K562 (cell line): ENCODE measurements at regions not wholly inside any gene's neighbourhood (a gene's known extent, or its start where the extent isn't known, plus 50 kb on each side); places are given as distances from the start of the nearest gene placed in this dataset.

Experiments
- ATAC-seq: fragments of 200-7000 bp; cut with Tn5 transposase; 3 replicates; pipeline ENCODE4 v1.9.1; 2020; ENCODE audit warnings: moderate library complexity
- BruUV-seq: library from RNA; stranded (reverse); fragments of 400-500 nt; replicated peaks from 2 replicates; lab custom pipeline; 2021; lab: Mats Ljungman, UMichigan
- CTCF ChIA-PET: fragments of 300-600 bp; formaldehyde crosslinking; extraction: SDS; loops from one replicate; lab custom pipeline; 2021; ENCODE audit warnings: low intra/inter-chr PET ratio; lab: Yijun Ruan, JAX
- POLR2A ChIA-PET: fragments of 300-600, 350-650 bp; sonication (Branson Sonifier 250); formaldehyde crosslinking; extraction: SDS; loops from one replicate; lab custom pipeline; 2021; ENCODE audit warnings: antibody characterized with exemption, inconsistent platforms; lab: Yijun Ruan, JAX
- DNase-seq, 4 experiments: peaks; one replicate each; pipeline versions ENCODE4 v3.0.0 to v3.0.0-alpha.2; 2011 to 2018; ENCODE audit warnings: low spot score in 3 of 4, mixed read lengths in 3 of 4; ENCODE audit errors: extremely low read depth in 1 of 4
- FAIRE-seq: peaks from 2 replicates; lab custom pipeline; 2011; peaks lifted over from hg19 to GRCh38; lab: Jason Lieb, UNC
- H2AFZ ChIP-seq: 2 replicates; pipeline ENCODE4 v1.6.0; 2011; ENCODE audit warnings: low read depth, low read length, control low read depth, inconsistent platforms
- H3K27ac ChIP-seq: fragments of 200-600 bp; 3 replicates; pipeline ENCODE4 v1.8.0; 2011; ENCODE audit warnings: low read depth, mild to moderate bottlenecking, control low read depth, inconsistent platforms, low read length, moderate library complexity, mixed read lengths; ENCODE audit errors: extremely low read depth
- H3K27me3 ChIP-seq, 2 experiments: fragments of 300-600 bp in 1 of 2; 2 replicates in 1 of 2; 3 replicates in 1 of 2; pipeline versions ENCODE4 v1.6.0 to v1.8.0; 2011; ENCODE audit warnings: inconsistent platforms in 2 of 2, low read length in 2 of 2, mild to moderate bottlenecking in 1 of 2, mixed read lengths in 1 of 2, moderate library complexity in 1 of 2; ENCODE audit not compliant: control insufficient read depth in 2 of 2, insufficient read depth in 2 of 2
- H3K36me3 ChIP-seq: fragments of 300-600 bp; 3 replicates; pipeline ENCODE4 v1.8.0; 2011; ENCODE audit warnings: mild to moderate bottlenecking, low read length, inconsistent platforms; ENCODE audit not compliant: control insufficient read depth, insufficient read depth
- H3K4me1 ChIP-seq, 2 experiments: fragments of 200-600 bp in 1 of 2; replicated peaks in 1 of 2; 2 replicates in 1 of 2; 3 replicates in 1 of 2; pipeline versions ENCODE4 v1.5.1 to v1.8.0; 2011; ENCODE audit warnings: inconsistent platforms in 2 of 2, low read length in 2 of 2, mild to moderate bottlenecking in 1 of 2, mixed read lengths in 1 of 2, moderate library complexity in 1 of 2; ENCODE audit not compliant: control insufficient read depth in 2 of 2, insufficient read depth in 2 of 2
- H3K4me2 ChIP-seq: 2 replicates; pipeline ENCODE4 v1.6.1; 2011; ENCODE audit warnings: low read length, control low read depth, inconsistent platforms, mixed read lengths; ENCODE audit not compliant: insufficient read depth
- H3K4me3 ChIP-seq: fragments of 200-600 bp; sonication (generic), shearing (Covaris generic); 2 replicates; pipeline ENCODE4 v1.5.1; 2016; ENCODE audit warnings: control low read depth, inconsistent platforms
- H3K79me2 ChIP-seq: fragments of 200-600 bp; 3 replicates; pipeline ENCODE4 v1.8.0; 2011; ENCODE audit warnings: low read length, inconsistent platforms; ENCODE audit not compliant: control insufficient read depth, insufficient read depth
- H3K9ac ChIP-seq, 2 experiments: 2 replicates each; pipeline versions ENCODE4 v1.6.0 to v1.6.1; 2011; ENCODE audit warnings: low read depth in 2 of 2, low read length in 2 of 2, control low read depth in 1 of 2, inconsistent platforms in 1 of 2, mild to moderate bottlenecking in 1 of 2, mixed read lengths in 1 of 2; ENCODE audit not compliant: insufficient read depth in 1 of 2
- H3K9me1 ChIP-seq: one replicate; pipeline ENCODE4 v1.6.0; 2011; ENCODE audit warnings: inconsistent platforms, mild to moderate bottlenecking, low read length, moderate library complexity; ENCODE audit not compliant: control insufficient read depth, insufficient read depth
- H3K9me3 ChIP-seq: replicated peaks from 2 replicates; pipeline ENCODE4 v1.5.1; 2011; ENCODE audit warnings: low read depth, low read length, inconsistent platforms; ENCODE audit not compliant: control insufficient read depth, insufficient read depth
- H4K20me1 ChIP-seq: replicated peaks from 2 replicates; pipeline ENCODE4 v1.6.1; 2011; ENCODE audit warnings: low read length, inconsistent platforms, mixed read lengths; ENCODE audit not compliant: control insufficient read depth, insufficient read depth
- CXXC5 ChIP-seq: fragments of 250-450 bp; sonication (Bioruptor Pico); IDR thresholded peaks from 2 replicates; pipeline ENCODE4 v1.8.0; 2022; ENCODE audit warnings: inconsistent platforms, mild to moderate bottlenecking, moderate library complexity
- HMGN3 ChIP-seq: IDR thresholded peaks from 2 replicates; pipeline ENCODE4 v1.6.1; 2011; ENCODE audit warnings: borderline replicate concordance, low read depth, mild to moderate bottlenecking, mixed read lengths, low read length; ENCODE audit not compliant: insufficient read length; ENCODE audit errors: extremely low read depth
- TAF9B ChIP-seq: fragments of 450-650 bp; IDR thresholded peaks from 2 replicates; pipeline ENCODE4 v1.6.1; 2018; ENCODE audit warnings: mild to moderate bottlenecking; ENCODE audit not compliant: partially characterized antibody
- ZNF830 ChIP-seq: fragments of 250-450 bp; sonication (Bioruptor Pico); IDR thresholded peaks from 2 replicates; pipeline ENCODE4 v1.5.0; 2021; ENCODE audit warnings: mild to moderate bottlenecking
- ZZZ3 ChIP-seq: fragments of 450-650 bp; IDR thresholded peaks from 2 replicates; pipeline ENCODE4 v1.6.1; 2016; ENCODE audit warnings: antibody characterized with exemption, mild to moderate bottlenecking, moderate library complexity
- WGBS: fragments of 100-300 bp; shearing (Covaris generic); methylation state at CpG from one replicate; pipeline ENCODE4 v1.1.6; 2016; ENCODE audit warnings: low coverage, mixed read lengths; ENCODE audit not compliant: insufficient coverage; ENCODE audit errors: missing lambda C conversion rate; 5-methylcytosine and 5-hydroxymethylcytosine counted together
- in situ Hi-C: fragments of 300-500 bp; cut with MboI; formaldehyde crosslinking; loops from 4 replicates; pipeline ENCODE4 v1.15.0; 2018; ENCODE audit warnings: inconsistent platforms, mixed read lengths
- intact Hi-C: fragments of 100-400 bp; cut with micrococcal nuclease; formaldehyde crosslinking; loops from 2 replicates; pipeline ENCODE4 v1.14.2; 2022
- TF ChIP-seq, protein P1 (sequence below): sonication (generic); formaldehyde crosslinking; IDR thresholded peaks from 2 replicates; pipeline ENCODE4 v1.8.0; 2022; ENCODE audit warnings: mild to moderate bottlenecking, missing genetic modification reagents
- TF ChIP-seq, protein P2 (sequence below): fragments of 150-350 bp; IDR thresholded peaks from 2 replicates; pipeline ENCODE4 v1.6.1; 2014; ENCODE audit warnings: low read depth, mild to moderate bottlenecking, low read length, borderline replicate concordance

DNA sequence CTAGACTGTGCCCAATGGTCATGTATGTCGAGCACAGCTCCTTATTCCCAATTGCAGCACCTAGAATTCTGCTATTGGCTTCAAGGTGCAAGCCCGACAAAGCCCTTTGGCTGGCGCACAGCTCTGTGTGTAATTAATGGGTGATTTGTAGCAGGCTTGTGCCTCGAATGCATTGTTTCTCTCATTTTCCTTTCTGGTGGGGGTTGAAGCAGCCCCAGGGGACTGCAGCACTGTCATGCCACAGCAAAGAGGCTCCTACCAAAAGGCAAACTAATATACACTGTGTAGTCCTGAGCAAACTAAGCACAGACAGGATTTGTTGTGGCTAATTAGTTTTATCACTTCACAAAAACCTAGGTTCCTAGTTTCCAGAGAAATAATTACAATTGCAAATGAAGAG lies 898.7 kb downstream of the UQCRFS1 start:
- ATAC-seq (no peak), FAIRE-seq (no peak)
- H3K36me3 ChIP-seq, result no peaks in the 10 kb centered on the region
- TF ChIP-seq TAF9B (no peak), ZNF830 (no peak), HMGN3 (no peak), ZZZ3 (no peak), CXXC5 (no peak)
- TF ChIP-seq, protein P1, sequence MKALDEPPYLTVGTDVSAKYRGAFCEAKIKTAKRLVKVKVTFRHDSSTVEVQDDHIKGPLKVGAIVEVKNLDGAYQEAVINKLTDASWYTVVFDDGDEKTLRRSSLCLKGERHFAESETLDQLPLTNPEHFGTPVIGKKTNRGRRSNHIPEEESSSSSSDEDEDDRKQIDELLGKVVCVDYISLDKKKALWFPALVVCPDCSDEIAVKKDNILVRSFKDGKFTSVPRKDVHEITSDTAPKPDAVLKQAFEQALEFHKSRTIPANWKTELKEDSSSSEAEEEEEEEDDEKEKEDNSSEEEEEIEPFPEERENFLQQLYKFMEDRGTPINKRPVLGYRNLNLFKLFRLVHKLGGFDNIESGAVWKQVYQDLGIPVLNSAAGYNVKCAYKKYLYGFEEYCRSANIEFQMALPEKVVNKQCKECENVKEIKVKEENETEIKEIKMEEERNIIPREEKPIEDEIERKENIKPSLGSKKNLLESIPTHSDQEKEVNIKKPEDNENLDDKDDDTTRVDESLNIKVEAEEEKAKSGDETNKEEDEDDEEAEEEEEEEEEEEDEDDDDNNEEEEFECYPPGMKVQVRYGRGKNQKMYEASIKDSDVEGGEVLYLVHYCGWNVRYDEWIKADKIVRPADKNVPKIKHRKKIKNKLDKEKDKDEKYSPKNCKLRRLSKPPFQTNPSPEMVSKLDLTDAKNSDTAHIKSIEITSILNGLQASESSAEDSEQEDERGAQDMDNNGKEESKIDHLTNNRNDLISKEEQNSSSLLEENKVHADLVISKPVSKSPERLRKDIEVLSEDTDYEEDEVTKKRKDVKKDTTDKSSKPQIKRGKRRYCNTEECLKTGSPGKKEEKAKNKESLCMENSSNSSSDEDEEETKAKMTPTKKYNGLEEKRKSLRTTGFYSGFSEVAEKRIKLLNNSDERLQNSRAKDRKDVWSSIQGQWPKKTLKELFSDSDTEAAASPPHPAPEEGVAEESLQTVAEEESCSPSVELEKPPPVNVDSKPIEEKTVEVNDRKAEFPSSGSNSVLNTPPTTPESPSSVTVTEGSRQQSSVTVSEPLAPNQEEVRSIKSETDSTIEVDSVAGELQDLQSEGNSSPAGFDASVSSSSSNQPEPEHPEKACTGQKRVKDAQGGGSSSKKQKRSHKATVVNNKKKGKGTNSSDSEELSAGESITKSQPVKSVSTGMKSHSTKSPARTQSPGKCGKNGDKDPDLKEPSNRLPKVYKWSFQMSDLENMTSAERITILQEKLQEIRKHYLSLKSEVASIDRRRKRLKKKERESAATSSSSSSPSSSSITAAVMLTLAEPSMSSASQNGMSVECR, result no peak
- TF ChIP-seq, protein P2, sequence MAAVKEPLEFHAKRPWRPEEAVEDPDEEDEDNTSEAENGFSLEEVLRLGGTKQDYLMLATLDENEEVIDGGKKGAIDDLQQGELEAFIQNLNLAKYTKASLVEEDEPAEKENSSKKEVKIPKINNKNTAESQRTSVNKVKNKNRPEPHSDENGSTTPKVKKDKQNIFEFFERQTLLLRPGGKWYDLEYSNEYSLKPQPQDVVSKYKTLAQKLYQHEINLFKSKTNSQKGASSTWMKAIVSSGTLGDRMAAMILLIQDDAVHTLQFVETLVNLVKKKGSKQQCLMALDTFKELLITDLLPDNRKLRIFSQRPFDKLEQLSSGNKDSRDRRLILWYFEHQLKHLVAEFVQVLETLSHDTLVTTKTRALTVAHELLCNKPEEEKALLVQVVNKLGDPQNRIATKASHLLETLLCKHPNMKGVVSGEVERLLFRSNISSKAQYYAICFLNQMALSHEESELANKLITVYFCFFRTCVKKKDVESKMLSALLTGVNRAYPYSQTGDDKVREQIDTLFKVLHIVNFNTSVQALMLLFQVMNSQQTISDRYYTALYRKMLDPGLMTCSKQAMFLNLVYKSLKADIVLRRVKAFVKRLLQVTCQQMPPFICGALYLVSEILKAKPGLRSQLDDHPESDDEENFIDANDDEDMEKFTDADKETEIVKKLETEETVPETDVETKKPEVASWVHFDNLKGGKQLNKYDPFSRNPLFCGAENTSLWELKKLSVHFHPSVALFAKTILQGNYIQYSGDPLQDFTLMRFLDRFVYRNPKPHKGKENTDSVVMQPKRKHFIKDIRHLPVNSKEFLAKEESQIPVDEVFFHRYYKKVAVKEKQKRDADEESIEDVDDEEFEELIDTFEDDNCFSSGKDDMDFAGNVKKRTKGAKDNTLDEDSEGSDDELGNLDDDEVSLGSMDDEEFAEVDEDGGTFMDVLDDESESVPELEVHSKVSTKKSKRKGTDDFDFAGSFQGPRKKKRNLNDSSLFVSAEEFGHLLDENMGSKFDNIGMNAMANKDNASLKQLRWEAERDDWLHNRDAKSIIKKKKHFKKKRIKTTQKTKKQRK, result no peak
- TF ChIP-seq, all 486 proteins: peak for 0
- WGBS, result 0% methylated on average over 4 of the region's 4 CpGs
- BruUV-seq, result no TSS peak
- no peaks in the 10 kb centered on the region for H3K4me1 ChIP-seq
- H3K9me3 ChIP-seq, result no peaks in the 10 kb centered on the region
- no peak overlapping the region for H3K27ac ChIP-seq
- H3K9ac ChIP-seq, result no peak overlapping the region
- H3K27me3 ChIP-seq, result no peaks in the 10 kb centered on the region
- CTCF ChIA-PET, result no interaction called here
- in situ Hi-C loops (no loop called here), intact Hi-C loops (no loop called here)
- no peaks in the 10 kb centered on the region for H4K20me1 ChIP-seq
- H3K4me3 ChIP-seq, result no peak overlapping the region
- no peaks in the 10 kb centered on the region for H3K9me1 ChIP-seq
- no peak overlapping the region for H3K4me2 ChIP-seq
- no peak for DNase-seq
- H2AFZ ChIP-seq, result no peak overlapping the region
- no peaks in the 10 kb centered on the region for H3K79me2 ChIP-seq
- POLR2A ChIA-PET, result no interaction called here
